DMS53 treated with DMSO at 0.1 percent for 48 hours (cell line): ENCODE measurements at regions not wholly inside any gene's neighbourhood (a gene's known extent, or its start where the extent isn't known, plus 50 kb on each side); places are given as distances from the start of the nearest gene placed in this dataset.
"Not testable (repeated sequence)": the region's sequence is repeated elsewhere in the genome, so short reads cannot be mapped to it uniquely, and the experiment has no call there.

Experiments used
- DNase-seq: peaks from one replicate; lab custom pipeline; 2025; ENCODE audit not compliant: unreplicated experiment; lab: John Stamatoyannopoulos, UW

- DNase-seq, result no peak
These were observed 89.1 kb upstream of the ID2 start for GRCh38 chr2:8592736-8593135.

DNA sequence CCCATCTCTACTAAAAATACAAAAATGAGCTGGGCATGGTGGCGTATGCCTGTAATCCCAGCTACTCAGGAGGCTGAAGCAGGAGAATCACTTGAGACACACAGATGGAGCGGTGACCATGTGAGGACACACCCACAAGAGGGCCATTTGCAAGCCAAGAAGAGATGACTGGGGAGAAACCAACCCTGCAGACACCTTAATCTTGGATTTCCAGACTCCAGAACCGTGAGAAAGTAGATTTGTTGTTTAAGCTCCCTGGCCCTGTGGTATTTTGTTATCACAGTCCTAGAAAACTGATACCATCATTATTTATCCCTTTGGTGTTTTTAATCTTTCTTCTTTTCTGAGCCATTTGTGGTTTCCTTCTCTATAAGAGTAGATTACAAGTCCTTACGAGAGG, 88.6 kb upstream of the ID2 start:
- no peak for DNase-seq

DNA sequence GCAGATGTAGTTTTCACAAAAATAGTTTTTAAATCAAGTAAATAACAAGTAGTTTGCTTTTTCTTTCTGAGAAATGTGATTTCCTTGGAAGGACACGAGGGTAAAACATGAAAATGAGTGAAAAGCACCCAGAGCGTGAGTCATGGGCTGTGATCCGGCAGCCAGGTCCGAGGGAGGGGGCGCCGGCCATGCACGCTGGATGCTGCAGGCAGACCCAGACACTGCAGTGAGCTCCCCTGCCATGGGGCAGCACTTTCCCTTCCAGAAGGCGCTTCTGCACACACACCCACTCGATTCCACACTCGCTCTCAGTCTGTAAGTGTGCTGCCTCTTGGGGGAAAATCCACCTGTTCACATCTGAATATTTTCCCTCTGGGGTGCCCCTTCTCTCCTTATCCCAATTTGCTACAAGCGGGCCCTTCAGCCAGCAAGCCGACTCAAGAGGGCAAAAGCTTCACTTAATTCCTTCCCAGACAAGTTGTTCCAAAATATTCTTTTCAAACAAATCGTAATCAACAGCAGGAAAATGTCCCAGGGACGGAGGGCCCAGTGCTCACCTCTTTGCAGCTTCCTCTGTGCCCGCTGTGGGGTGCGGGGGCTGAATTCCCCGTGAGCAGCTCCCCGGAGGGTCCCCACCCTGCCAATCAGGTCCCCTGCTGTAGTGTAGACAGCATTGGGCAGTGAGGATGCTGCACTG, 87.0 kb upstream of the ID2 start:
- DNase-seq, result no peak

GRCh38 chr2:8595428-8595805, 86.4 kb upstream of the ID2 start:
- DNase-seq, result no peak

- no peak for DNase-seq
These were observed 85.8 kb upstream of the ID2 start for GRCh38 chr2:8595811-8596600.

- no peak for DNase-seq
These were observed 84.8 kb upstream of the ID2 start for GRCh38 chr2:8597094-8597493.

GRCh38 chr2:8597559-8598225, 84.2 kb upstream of the ID2 start:
- no peak for DNase-seq

DNA sequence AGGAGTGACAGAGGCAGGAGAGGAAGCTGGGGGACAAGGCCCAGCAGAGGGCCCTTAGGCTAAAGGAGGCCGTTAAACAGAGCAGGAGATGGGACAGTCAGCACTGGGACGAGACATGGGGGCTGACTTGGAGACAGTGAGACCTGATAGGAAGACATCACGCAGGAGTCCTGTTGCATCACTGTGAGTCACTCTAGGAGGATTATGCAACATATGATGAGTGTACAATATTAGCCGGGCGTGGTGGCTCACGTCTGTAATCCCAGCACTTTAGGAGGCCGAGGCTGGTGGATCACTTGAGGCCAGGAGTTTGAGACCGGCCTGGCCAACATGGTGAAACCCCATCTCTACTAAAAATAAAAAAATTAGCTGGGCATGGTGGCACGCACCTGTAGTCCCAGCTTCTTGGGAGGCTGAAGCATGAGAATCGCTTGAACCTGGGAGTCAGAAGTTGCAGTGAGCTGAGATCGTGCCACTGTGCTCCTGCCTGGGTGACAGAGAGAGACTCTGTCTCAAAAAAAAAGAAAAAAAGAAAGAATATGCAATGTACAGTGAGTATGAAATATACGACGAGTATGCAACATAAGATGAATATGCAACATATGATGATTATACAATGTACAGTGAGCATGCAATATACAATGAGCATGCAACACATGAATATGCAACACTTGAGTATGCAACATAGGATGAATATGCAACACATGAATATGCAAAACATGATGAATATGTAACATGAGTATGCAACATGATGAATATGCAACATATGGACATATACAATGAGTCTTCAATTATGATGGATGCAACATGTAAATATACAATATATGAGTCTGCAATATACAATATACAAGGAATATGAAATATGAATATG, 83.3 kb upstream of the ID2 start:
- no peak for DNase-seq

- DNase-seq, result no peak
These were observed 82.2 kb upstream of the ID2 start for GRCh38 chr2:8599421-8600242.

- DNase-seq, result no peak
These were observed 81.4 kb upstream of the ID2 start for GRCh38 chr2:8600456-8600855.

DNA sequence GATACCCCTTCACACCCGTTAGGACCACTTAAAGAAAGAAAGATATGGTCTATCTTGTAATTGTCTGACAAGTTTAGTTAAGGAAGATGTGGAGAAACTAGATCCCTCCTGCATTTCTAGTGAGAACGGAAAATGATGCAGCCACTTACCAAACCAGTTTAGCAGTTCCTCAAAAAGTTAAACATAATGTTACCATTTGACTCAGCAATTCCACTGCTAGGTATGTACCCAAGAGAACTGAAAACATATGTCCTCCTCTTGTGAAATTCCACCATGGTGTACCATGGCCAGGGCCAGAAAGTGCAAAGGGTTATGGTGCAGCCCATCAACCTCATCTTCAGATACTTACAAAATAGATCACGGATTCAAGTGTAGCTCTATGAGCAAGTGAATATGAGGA, 79.0 kb upstream of the ID2 start:
- DNase-seq, result peak; percentile 14

GRCh38 chr2:8603356-8603755, 78.5 kb upstream of the ID2 start:
- DNase-seq, result not testable (repeated sequence)

DNA sequence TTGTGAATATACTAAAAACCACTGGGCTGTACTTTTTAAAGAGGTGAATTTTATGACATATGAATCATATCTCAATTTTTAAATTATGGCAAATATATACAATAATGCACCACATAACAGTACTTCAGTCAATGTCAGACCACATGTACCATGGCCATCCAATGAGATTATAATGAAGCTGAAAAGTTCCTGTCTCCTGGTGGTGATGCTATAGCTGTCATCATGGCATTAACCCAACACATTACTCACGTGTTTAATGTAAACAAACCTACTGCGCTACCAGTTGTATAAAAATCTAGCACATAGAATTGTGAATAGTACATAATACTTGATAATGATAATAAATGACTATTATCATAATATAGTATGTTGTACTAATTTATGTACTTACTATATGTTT, 77.6 kb upstream of the ID2 start:
- no peak for DNase-seq

DNA sequence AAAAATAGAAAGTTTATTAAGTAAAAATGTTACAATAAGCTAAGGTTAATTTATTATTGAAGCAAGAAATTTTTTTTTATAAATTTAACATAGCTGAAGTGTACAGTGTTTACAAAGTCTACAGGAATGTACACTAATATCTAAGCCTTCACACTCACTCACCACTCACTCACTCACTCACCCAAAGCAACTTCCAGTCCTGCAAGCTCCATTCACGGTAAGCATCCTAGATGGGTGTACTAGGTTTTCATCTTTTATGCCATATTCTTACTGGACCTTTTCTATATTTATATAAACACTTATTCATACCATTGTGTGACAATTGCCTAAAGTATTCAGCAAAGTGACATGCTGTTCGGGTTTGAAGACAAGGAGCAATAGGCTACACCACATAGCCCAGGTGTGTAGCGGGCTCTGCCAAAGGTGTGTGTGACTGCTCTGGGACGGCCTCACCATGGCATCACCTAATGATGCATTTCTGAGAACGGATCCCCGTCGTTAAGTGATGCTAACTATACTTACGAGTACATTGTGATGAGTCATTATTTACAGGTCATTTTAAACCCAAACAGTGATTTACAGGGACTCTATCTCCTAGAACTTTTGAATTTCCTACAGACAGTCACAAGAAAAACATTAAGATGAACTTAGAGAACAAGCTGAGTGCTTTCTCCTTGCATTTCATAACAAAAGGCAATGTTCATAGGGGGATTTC, 76.3 kb upstream of the ID2 start:
- DNase-seq, result peak; percentile 34

DNA sequence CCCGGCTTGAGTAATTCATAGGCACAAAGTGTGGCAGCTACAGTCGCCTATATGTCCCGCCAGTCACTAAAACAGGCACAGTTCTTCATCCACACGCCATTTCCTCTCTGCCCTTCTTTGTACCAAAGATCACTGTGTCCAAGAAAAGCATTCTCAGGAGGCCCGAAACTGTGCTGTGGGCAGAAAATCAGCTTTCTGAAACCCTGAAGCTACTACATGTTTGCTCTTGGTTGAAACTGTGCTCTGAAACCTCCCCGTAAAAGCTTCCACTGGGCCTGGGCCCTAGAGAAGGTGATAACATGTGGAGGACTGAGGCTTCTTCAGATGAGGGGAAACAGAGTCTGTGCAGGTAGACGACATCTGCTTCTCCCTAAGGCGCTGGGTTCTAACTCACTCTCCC, 75.6 kb upstream of the ID2 start:
- DNase-seq, result no peak

DNA sequence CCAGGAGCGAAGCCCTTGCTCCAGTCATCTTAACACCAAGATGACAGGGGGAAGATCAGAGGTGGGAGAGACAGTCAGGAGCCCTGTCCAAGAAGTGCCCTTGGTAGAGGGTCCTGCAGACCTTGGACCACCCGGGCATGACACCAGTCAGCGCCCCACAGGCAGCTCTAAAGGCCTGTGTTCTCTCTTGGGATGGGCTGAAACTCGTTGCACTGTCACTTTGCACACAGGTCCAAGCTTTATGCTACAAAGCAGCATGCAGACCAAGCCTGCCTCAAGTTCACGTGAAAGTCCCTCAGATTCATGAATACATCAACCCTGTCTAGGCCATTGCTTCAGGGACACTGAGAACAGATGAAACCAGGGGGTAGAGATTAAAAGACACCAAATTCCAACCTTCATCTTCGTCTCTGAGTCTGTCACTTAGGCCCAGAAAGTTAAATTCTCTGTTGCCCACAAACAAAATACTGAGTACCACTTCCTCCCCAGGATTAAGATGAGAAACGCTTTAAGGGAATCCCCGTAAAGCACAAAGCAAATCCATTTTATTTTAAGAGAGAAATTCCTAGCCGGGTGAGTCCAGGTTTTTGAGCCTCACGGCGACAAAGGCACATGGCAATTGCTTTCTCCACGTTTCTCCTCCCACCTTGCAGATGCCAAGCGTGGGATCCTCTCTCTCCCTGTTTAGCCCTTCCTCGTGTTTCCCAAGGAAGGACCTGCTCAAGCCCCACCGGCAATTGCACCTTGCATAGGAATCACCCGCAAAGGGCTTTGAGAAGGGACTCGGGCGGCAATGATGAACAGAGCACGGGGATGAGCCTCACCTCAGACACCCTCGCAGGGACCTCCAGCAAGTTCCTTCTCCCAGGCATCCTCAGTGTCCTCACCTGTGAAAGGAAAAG, 75.0 kb upstream of the ID2 start:
- no peak for DNase-seq

GRCh38 chr2:8607606-8608005, 74.2 kb upstream of the ID2 start:
- no peak for DNase-seq

DNA sequence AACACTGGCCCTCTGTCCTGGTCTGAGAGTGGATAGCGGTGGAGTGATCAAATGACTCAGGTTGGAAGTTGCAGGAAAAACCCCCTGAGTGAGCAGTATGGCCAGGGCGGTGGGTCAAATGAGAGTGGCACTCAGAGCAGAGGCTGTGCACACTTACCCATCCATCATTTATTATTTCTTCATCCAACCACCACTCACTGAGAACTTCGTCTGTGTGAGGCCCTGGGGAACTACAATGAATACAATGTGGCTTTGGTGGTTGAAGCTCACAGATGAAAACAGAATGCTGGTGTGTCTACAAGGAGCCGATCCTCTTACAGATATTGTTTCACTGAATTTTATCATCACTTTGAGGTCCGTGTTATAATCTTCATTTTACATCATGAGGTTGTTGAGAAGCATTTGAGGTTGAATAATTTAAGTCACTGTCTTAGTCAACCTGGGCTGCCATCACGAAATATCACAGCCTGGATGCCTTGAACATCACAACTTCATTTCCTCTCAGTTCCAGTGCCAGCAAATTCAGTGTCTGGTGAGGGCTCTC, 73.4 kb upstream of the ID2 start:
- no peak for DNase-seq
